ENCODE measurements at regions not wholly inside any gene's neighbourhood (a gene's known extent, or its start where the extent isn't known, plus 50 kb on each side); places are given as distances from the start of the nearest gene placed in this dataset.
A peak's percentile ranks its signal among the peaks of the same experiment; 100 is the strongest.

- no peak for DNase-seq
These were observed 103.9 kb upstream of the CCDC190 start for GRCh38 chr1:162964901-162965300.

- DNase-seq = no peak
These were observed 95.9 kb upstream of the CCDC190 start for GRCh38 chr1:162956922-162957321.

GRCh38 chr1:162954824-162955223 is 93.8 kb upstream of the CCDC190 start:
- DNase-seq = no peak

GRCh38 chr1:162952956-162953355 is 92.0 kb upstream of the CCDC190 start:
- DNase-seq = no peak

GRCh38 chr1:162951553-162952315 is 90.8 kb upstream of the CCDC190 start:
- DNase-seq = no peak

GRCh38 chr1:162950187-162950586 is 89.2 kb upstream of the CCDC190 start:
- no peak for DNase-seq

GRCh38 chr1:162946701-162947100 is 85.7 kb upstream of the CCDC190 start:
- no peak for DNase-seq

GRCh38 chr1:162944974-162945674 is 84.1 kb upstream of the CCDC190 start:
- peak; percentile 1 for DNase-seq

GRCh38 chr1:162943622-162944021 is 82.6 kb upstream of the CCDC190 start:
- no peak for DNase-seq

- no peak for DNase-seq
These were observed 82.1 kb upstream of the CCDC190 start for GRCh38 chr1:162942916-162943559.

GRCh38 chr1:162941024-162941423 is 80.0 kb upstream of the CCDC190 start:
- DNase-seq = no peak

GRCh38 chr1:162939035-162939434 is 78.1 kb upstream of the CCDC190 start:
- DNase-seq = no peak

- no peak for DNase-seq
These were observed 76.9 kb upstream of the CCDC190 start for GRCh38 chr1:162937716-162938395.

- no peak for DNase-seq
These were observed 70.1 kb upstream of the CCDC190 start for GRCh38 chr1:162930976-162931560.

GRCh38 chr1:162930532-162930931 is 69.6 kb upstream of the CCDC190 start:
- DNase-seq = no peak

- DNase-seq = no peak
These were observed 68.2 kb upstream of the CCDC190 start for GRCh38 chr1:162929177-162929576.

GRCh38 chr1:162928141-162928540 is 67.2 kb upstream of the CCDC190 start:
- no peak for DNase-seq

GRCh38 chr1:162927421-162927820 is 66.4 kb upstream of the CCDC190 start:
- no peak for DNase-seq

- DNase-seq = no peak
These were observed 65.9 kb upstream of the CCDC190 start for GRCh38 chr1:162926906-162927305.

- DNase-seq = no peak
These were observed 63.2 kb upstream of the CCDC190 start for GRCh38 chr1:162924179-162924578.

GRCh38 chr1:162922201-162922600 is 61.2 kb upstream of the CCDC190 start:
- DNase-seq = no peak

GRCh38 chr1:162921311-162921710 is 60.3 kb upstream of the CCDC190 start:
- DNase-seq = no peak

GRCh38 chr1:162919034-162919433 is 58.1 kb upstream of the CCDC190 start:
- DNase-seq = no peak

Measured in NCI-H1105 treated with DMSO at 0.1 percent for 48 hours (cell line).